ENCODE measurements at regions not wholly inside any gene's neighbourhood (a gene's known extent, or its start where the extent isn't known, plus 50 kb on each side); places are given as distances from the start of the nearest gene placed in this dataset.

DNA sequence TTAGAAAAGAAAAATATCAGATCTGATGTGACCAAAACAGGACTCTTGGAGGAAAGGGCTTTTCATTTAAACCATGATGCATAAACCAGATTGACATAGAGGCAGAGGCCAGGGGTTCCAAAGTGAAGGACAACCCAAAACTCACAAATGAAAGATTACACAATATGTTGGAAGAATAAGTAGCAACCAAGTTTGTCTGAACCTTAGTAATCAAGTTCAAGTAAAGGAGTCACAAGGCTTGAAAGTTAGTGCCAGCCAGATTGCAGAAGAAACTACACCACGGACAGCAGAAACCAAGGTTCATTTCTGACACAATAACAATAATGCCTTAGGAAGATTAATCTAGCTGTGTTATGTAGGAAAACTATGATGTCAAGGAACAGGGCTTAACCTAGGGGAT is 124.6 kb downstream of the ZC3H11B start:
- H3K4me1 Mint-ChIP-seq: peaks cover 21% of the 10 kb centered on the region
- H3K9ac ChIP-seq (ENCODE audit: extremely low read depth, low read length, poor library complexity, severe bottlenecking): no peak overlapping the region
- H3K4me1 ChIP-seq (ENCODE audit: control insufficient read depth, insufficient read depth, low read length): no peaks in the 10 kb centered on the region
- no peaks in the 10 kb centered on the region for H3K9me3 Mint-ChIP-seq
- no peaks in the 10 kb centered on the region for H3K9me3 ChIP-seq (ENCODE audit: control insufficient read depth, low read length)
- no peaks in the 10 kb centered on the region for H3K36me3 ChIP-seq (ENCODE audit: control insufficient read depth, insufficient read depth, low read length)
- TF ChIP-seq CTCF (conservative IDR thresholded peaks at IDR 0.05): no peak
- no peaks in the 10 kb centered on the region for H3K27me3 ChIP-seq (ENCODE audit: control insufficient read depth, insufficient read depth, low read length, poor library complexity, severe bottlenecking)
- no peaks in the 10 kb centered on the region for H3K36me3 Mint-ChIP-seq (ENCODE audit: low read depth)
- no peaks in the 10 kb centered on the region for H3K27me3 Mint-ChIP-seq (ENCODE audit: insufficient read depth)
- DNase-seq: no peak
- H3K27ac Mint-ChIP-seq: no peak overlapping the region
- WGBS, 2 experiments (ENCODE audit: insufficient coverage in 1 of 2, insufficient read length in 1 of 2): 100% methylated on average over 1 of the region's 1 CpG; no CpG with 5 or more reads in 1 of the 2 experiments
- no peak overlapping the region for H3K27ac ChIP-seq (ENCODE audit: low read depth, low read length)
- no peak overlapping the region for H3K4me3 Mint-ChIP-seq
- no peak overlapping the region for H3K4me3 ChIP-seq (ENCODE audit: low read length)

- Histone ChIP-seq H3K9ac (ENCODE audit: extremely low read depth, low read length, poor library complexity, severe bottlenecking) (no peak overlapping the region), H3K36me3 (ENCODE audit: control insufficient read depth, insufficient read depth, low read length) (no peaks in the 10 kb centered on the region), H3K27ac (ENCODE audit: low read depth, low read length) (no peak overlapping the region), H3K4me1 (ENCODE audit: control insufficient read depth, insufficient read depth, low read length) (no peaks in the 10 kb centered on the region), H3K9me3 (ENCODE audit: control insufficient read depth, low read length) (no peaks in the 10 kb centered on the region), H3K27me3 (ENCODE audit: control insufficient read depth, insufficient read depth, low read length, poor library complexity, severe bottlenecking) (no peaks in the 10 kb centered on the region), H3K4me3 (ENCODE audit: low read length) (no peak overlapping the region)
- Mint-ChIP-seq H3K27ac (no peak overlapping the region), H3K36me3 (ENCODE audit: low read depth) (no peaks in the 10 kb centered on the region), H3K27me3 (ENCODE audit: insufficient read depth) (no peaks in the 10 kb centered on the region), H3K9me3 (no peaks in the 10 kb centered on the region), H3K4me1 (peaks cover 20% of the 10 kb centered on the region), H3K4me3 (no peak overlapping the region)
- no CpG with 5 or more reads among the region's 1 CpG for WGBS, 2 experiments (ENCODE audit: insufficient coverage in 1 of 2, insufficient read length in 1 of 2)
- no peak for DNase-seq
- TF ChIP-seq CTCF (conservative IDR thresholded peaks at IDR 0.05): no peak
Observed at GRCh38 chr1:219483530-219483929, 129.4 kb downstream of the ZC3H11B start.

GRCh38 chr1:219480011-219480410 is 132.9 kb downstream of the ZC3H11B start:
- no peaks in the 10 kb centered on the region for H3K9me3 Mint-ChIP-seq
- Histone ChIP-seq H3K9ac (ENCODE audit: extremely low read depth, low read length, poor library complexity, severe bottlenecking) (no peak overlapping the region), H3K4me1 (ENCODE audit: control insufficient read depth, insufficient read depth, low read length) (no peaks in the 10 kb centered on the region), H3K9me3 (ENCODE audit: control insufficient read depth, low read length) (no peaks in the 10 kb centered on the region), H3K27ac (ENCODE audit: low read depth, low read length) (no peak overlapping the region), H3K36me3 (ENCODE audit: control insufficient read depth, insufficient read depth, low read length) (no peaks in the 10 kb centered on the region), H3K4me3 (ENCODE audit: low read length) (no peak overlapping the region), H3K27me3 (ENCODE audit: control insufficient read depth, insufficient read depth, low read length, poor library complexity, severe bottlenecking) (no peaks in the 10 kb centered on the region)
- H3K4me1 Mint-ChIP-seq: peaks cover 9% of the 10 kb centered on the region
- no peaks in the 10 kb centered on the region for H3K27me3 Mint-ChIP-seq (ENCODE audit: insufficient read depth)
- H3K27ac Mint-ChIP-seq: no peak overlapping the region
- no peaks in the 10 kb centered on the region for H3K36me3 Mint-ChIP-seq (ENCODE audit: low read depth)
- TF ChIP-seq CTCF (conservative IDR thresholded peaks at IDR 0.05): no peak
- no peak for DNase-seq
- WGBS, 2 experiments (ENCODE audit: insufficient coverage in 1 of 2, insufficient read length in 1 of 2): 92 to 100% methylated on average over 4 to 10 of the region's 10 CpGs
- H3K4me3 Mint-ChIP-seq: no peak overlapping the region
